H9 (cell line): ENCODE measurements at regions not wholly inside any gene's neighbourhood (a gene's known extent, or its start where the extent isn't known, plus 50 kb on each side); places are given as distances from the start of the nearest gene placed in this dataset.

Experiments used
- DNase-seq: peaks from one replicate; pipeline ENCODE4 v3.0.0-alpha.2; 2017
- H2AFZ ChIP-seq: one replicate; pipeline ENCODE4 v1.6.1; 2013; ENCODE audit warnings: mild to moderate bottlenecking, low read length, control low read depth, moderate library complexity
- H2AK5ac ChIP-seq: 2 replicates; pipeline ENCODE4 v1.6.1; 2013; ENCODE audit warnings: low read length, control low read depth, mixed read lengths; ENCODE audit not compliant: insufficient read length
- H2BK120ac ChIP-seq: one replicate; pipeline ENCODE4 v1.6.1; 2013; ENCODE audit warnings: low read depth, mild to moderate bottlenecking, low read length, control low read depth, inconsistent platforms; ENCODE audit not compliant: poor library complexity, severe bottlenecking
- H2BK12ac ChIP-seq: 2 replicates; pipeline ENCODE4 v1.6.1; 2013; ENCODE audit warnings: low read length, control low read depth, mixed read lengths, low read depth; ENCODE audit not compliant: insufficient read length
- H2BK15ac ChIP-seq: 2 replicates; pipeline ENCODE4 v1.6.1; 2013; ENCODE audit warnings: low read depth, low read length, control low read depth
- H2BK20ac ChIP-seq: one replicate; pipeline ENCODE4 v1.6.1; 2013; ENCODE audit warnings: low read depth, mild to moderate bottlenecking, low read length, control low read depth, inconsistent platforms; ENCODE audit not compliant: poor library complexity, severe bottlenecking
- H2BK5ac ChIP-seq: 2 replicates; pipeline ENCODE4 v1.6.1; 2013; ENCODE audit warnings: low read length, control low read depth, mixed read lengths; ENCODE audit not compliant: insufficient read length
- H3K14ac ChIP-seq: 2 replicates; pipeline ENCODE4 v1.6.1; 2013; ENCODE audit warnings: low read length, control low read depth; ENCODE audit not compliant: insufficient read depth
- H3K18ac ChIP-seq: 2 replicates; pipeline ENCODE4 v1.6.1; 2013; ENCODE audit warnings: low read depth, mild to moderate bottlenecking, mixed read lengths, low read length, control low read depth; ENCODE audit not compliant: insufficient read length
- H3K23ac ChIP-seq: 2 replicates; pipeline ENCODE4 v1.6.1; 2013; ENCODE audit warnings: low read length, control low read depth, mixed read lengths, low read depth; ENCODE audit not compliant: insufficient read length
- H3K23me2 ChIP-seq: 2 replicates; pipeline ENCODE4 v1.6.1; 2013; ENCODE audit warnings: low read depth, mild to moderate bottlenecking, mixed read lengths, low read length, control low read depth; ENCODE audit not compliant: insufficient read length, poor library complexity, severe bottlenecking
- H3K27ac ChIP-seq: 2 replicates; pipeline ENCODE4 v1.5.1; 2013; ENCODE audit warnings: low read length, control low read depth, mixed read lengths, low read depth; ENCODE audit not compliant: insufficient read length
- H3K27me3 ChIP-seq: 2 replicates; pipeline ENCODE4 v1.6.1; 2013; ENCODE audit warnings: low read length, control low read depth, inconsistent platforms; ENCODE audit not compliant: insufficient read depth
- H3K4ac ChIP-seq: 2 replicates; pipeline ENCODE4 v1.6.1; 2013; ENCODE audit warnings: low read depth, mild to moderate bottlenecking, control low read depth, inconsistent platforms, low read length, moderate library complexity
- H3K4me1 ChIP-seq: 2 replicates; pipeline ENCODE4 v1.6.1; 2013; ENCODE audit warnings: low read length, control low read depth, inconsistent platforms; ENCODE audit not compliant: insufficient read depth
- H3K4me2 ChIP-seq: 2 replicates; pipeline ENCODE4 v1.6.1; 2013; ENCODE audit warnings: low read length, control low read depth, mixed read lengths; ENCODE audit not compliant: insufficient read length, insufficient read depth
- H3K56ac ChIP-seq: 2 replicates; pipeline ENCODE4 v1.6.1; 2013; ENCODE audit warnings: low read depth, mild to moderate bottlenecking, mixed read lengths, low read length, control low read depth; ENCODE audit not compliant: insufficient read length
- H3K79me1 ChIP-seq: 2 replicates; pipeline ENCODE4 v1.6.1; 2013; ENCODE audit warnings: low read depth, mild to moderate bottlenecking, moderate library complexity, low read length, control low read depth, inconsistent platforms; ENCODE audit not compliant: insufficient read depth, poor library complexity, severe bottlenecking
- H3K79me2 ChIP-seq: 2 replicates; pipeline ENCODE4 v1.6.1; 2013; ENCODE audit warnings: low read length, control low read depth, inconsistent platforms; ENCODE audit not compliant: insufficient read depth
- H3K9ac ChIP-seq: 2 replicates; pipeline ENCODE4 v1.6.1; 2013; ENCODE audit warnings: low read length, control low read depth, mixed read lengths; ENCODE audit not compliant: insufficient read length; ENCODE audit errors: extremely low read depth
- H3K9me3 ChIP-seq: one replicate; pipeline ENCODE4 v1.6.1; 2013; ENCODE audit warnings: low read depth, low read length, inconsistent platforms; ENCODE audit not compliant: control insufficient read depth
- H3T11ph ChIP-seq: one replicate; pipeline ENCODE4 v1.6.1; 2013; ENCODE audit warnings: mild to moderate bottlenecking, low read length, control low read depth, inconsistent platforms
- H4K20me1 ChIP-seq: one replicate; pipeline ENCODE4 v1.6.1; 2013; ENCODE audit not compliant: control insufficient read depth, insufficient read length, insufficient read depth
- H4K5ac ChIP-seq: 2 replicates; pipeline ENCODE4 v1.6.1; 2013; ENCODE audit warnings: low read depth, mild to moderate bottlenecking, mixed read lengths, low read length, control low read depth; ENCODE audit not compliant: insufficient read length
- H4K8ac ChIP-seq: replicated peaks from 2 replicates; pipeline ENCODE4 v1.6.1; 2013; ENCODE audit warnings: low read length, control low read depth, mixed read lengths, low read depth; ENCODE audit not compliant: insufficient read length
- H4K91ac ChIP-seq: 2 replicates; pipeline ENCODE4 v1.6.1; 2013; ENCODE audit warnings: low read depth, mild to moderate bottlenecking, moderate library complexity, mixed read lengths, low read length, control low read depth; ENCODE audit not compliant: insufficient read length
- H3K27ac Mint-ChIP-seq, 3 experiments: 2 replicates in 2 of 3; 3 replicates in 1 of 3; pipeline ENCODE4 v1.8.0; 2020 to 2021; ENCODE audit warnings: mixed read lengths in 3 of 3, mild to moderate bottlenecking in 1 of 3, moderate library complexity in 1 of 3
- H3K27me3 Mint-ChIP-seq: 2 replicates; pipeline ENCODE4 v1.8.0; 2021; ENCODE audit warnings: low read depth, mild to moderate bottlenecking, moderate library complexity, mixed read lengths
- H3K36me3 Mint-ChIP-seq, 3 experiments: 2 replicates in 2 of 3; 3 replicates in 1 of 3; pipeline ENCODE4 v1.8.0; 2020 to 2021; ENCODE audit warnings: low read depth in 3 of 3, mixed read lengths in 3 of 3; ENCODE audit not compliant: insufficient read depth in 1 of 3
- H3K4me1 Mint-ChIP-seq, 2 experiments: 2 replicates each; pipeline ENCODE4 v1.8.0; 2020; ENCODE audit warnings: mixed read lengths in 2 of 2
- H3K4me3 Mint-ChIP-seq, 2 experiments: 2 replicates in 1 of 2; 3 replicates in 1 of 2; pipeline ENCODE4 v1.8.0; 2020 to 2021; ENCODE audit warnings: mild to moderate bottlenecking in 2 of 2, mixed read lengths in 2 of 2, moderate library complexity in 1 of 2
- H3K9me3 Mint-ChIP-seq, 2 experiments: 2 replicates in 1 of 2; 3 replicates in 1 of 2; pipeline ENCODE4 v1.8.0; 2020; ENCODE audit warnings: mild to moderate bottlenecking in 2 of 2, mixed read lengths in 2 of 2, moderate library complexity in 1 of 2
- WGBS: extraction: QIAGEN DNeasy Blood & Tissue Kit; methylation state at CpG from one replicate; pipeline ENCODE4 v1.1.7; 2013; ENCODE audit warnings: missing lambda C conversion rate, low lambda C conversion rate, mixed read lengths; ENCODE audit not compliant: insufficient read length; ENCODE audit errors: extremely low coverage; 5-methylcytosine and 5-hydroxymethylcytosine counted together
- TF ChIP-seq, protein P1 (sequence below): fragments of 200-600 bp; sonication (generic); conservative IDR thresholded peaks from 3 replicates; pipeline ENCODE4 v1.8.0; 2021; ENCODE audit warnings: antibody characterized with exemption, mild to moderate bottlenecking

DNA sequence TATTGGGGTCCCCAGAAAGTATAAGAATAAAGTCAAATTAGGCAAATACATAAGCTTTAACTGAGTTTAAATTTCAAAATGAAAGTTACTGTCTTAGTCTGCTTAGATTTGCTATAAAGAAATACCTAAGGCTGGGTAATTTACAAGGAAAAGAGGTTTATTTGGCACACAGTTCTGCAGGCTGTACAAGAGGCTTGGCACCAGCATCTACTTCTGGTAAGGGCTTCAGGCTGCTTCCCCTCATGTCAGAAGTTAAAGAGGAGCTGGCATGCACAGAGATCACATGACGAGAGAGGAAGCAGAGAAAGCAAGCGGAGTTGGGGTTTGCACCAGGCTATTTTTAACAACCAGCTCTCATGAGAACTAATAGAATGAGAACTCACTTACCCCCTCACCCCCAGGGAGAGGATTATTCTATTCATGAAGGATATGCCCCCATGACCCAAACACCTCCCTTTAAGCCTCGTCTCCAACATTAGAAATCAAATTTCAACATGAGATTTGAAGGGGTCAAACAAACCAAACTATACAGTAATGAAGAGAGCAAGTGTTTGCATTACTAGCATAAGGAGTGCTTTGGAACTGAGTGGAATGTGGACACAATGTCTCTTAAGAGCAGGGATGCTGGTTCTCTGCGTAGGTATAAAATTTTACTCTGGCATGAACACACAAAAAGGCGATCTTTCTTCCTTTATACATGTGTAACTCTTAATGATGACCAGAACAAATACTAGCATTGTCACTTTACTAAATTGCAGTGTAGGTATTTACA is 292.8 kb upstream of the PMFBP1 start:
- H4K5ac ChIP-seq: no peak overlapping the region
- no peak overlapping the region for H4K8ac ChIP-seq
- H2BK5ac ChIP-seq: no peak overlapping the region
- H3K4me1 ChIP-seq: no peaks in the 10 kb centered on the region
- no peak overlapping the region for H3K4me3 Mint-ChIP-seq
- WGBS: no CpG with 5 or more reads among the region's 5 CpGs
- no peaks in the 10 kb centered on the region for H3K23me2 ChIP-seq
- no peak overlapping the region for H3K56ac ChIP-seq
- peaks cover 0 to 2% of the 10 kb centered on the region in 2 experiments; a peak in 1 of 5 replicates for H3K9me3 Mint-ChIP-seq
- no peak overlapping the region for H2BK120ac ChIP-seq
- TF ChIP-seq, protein P1, sequence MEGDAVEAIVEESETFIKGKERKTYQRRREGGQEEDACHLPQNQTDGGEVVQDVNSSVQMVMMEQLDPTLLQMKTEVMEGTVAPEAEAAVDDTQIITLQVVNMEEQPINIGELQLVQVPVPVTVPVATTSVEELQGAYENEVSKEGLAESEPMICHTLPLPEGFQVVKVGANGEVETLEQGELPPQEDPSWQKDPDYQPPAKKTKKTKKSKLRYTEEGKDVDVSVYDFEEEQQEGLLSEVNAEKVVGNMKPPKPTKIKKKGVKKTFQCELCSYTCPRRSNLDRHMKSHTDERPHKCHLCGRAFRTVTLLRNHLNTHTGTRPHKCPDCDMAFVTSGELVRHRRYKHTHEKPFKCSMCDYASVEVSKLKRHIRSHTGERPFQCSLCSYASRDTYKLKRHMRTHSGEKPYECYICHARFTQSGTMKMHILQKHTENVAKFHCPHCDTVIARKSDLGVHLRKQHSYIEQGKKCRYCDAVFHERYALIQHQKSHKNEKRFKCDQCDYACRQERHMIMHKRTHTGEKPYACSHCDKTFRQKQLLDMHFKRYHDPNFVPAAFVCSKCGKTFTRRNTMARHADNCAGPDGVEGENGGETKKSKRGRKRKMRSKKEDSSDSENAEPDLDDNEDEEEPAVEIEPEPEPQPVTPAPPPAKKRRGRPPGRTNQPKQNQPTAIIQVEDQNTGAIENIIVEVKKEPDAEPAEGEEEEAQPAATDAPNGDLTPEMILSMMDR: no peak
- H3K23ac ChIP-seq: no peak overlapping the region
- H2AFZ ChIP-seq: no peak overlapping the region
- no peak overlapping the region for H4K91ac ChIP-seq
- H3K18ac ChIP-seq: no peak overlapping the region
- H3K9me3 ChIP-seq: no peaks in the 10 kb centered on the region
- no peak overlapping the region for H3K4ac ChIP-seq
- no peak overlapping the region for H3K4me2 ChIP-seq
- no peak overlapping the region for H2BK15ac ChIP-seq
- no peak overlapping the region for H3K27ac Mint-ChIP-seq
- H2BK20ac ChIP-seq: no peak overlapping the region
- DNase-seq: no peak
- H3K79me1 ChIP-seq: no peaks in the 10 kb centered on the region
- no peak overlapping the region for H2BK12ac ChIP-seq
- no peak overlapping the region for H3T11ph ChIP-seq
- H3K4me1 Mint-ChIP-seq: peaks cover under 1 to 6% of the 10 kb centered on the region in 2 experiments; a peak in 2 of 4 replicates
- no peak overlapping the region for H2AK5ac ChIP-seq
- 0 out of 7 replicates have a peak, but pooled peaks cover 0 to 1% (median 0%) of the 10 kb centered on the region in 3 experiments for H3K36me3 Mint-ChIP-seq
- no peaks in the 10 kb centered on the region for H3K27me3 ChIP-seq
- H4K20me1 ChIP-seq: no peaks in the 10 kb centered on the region
- H3K79me2 ChIP-seq: no peaks in the 10 kb centered on the region
- H3K27ac ChIP-seq: no peak overlapping the region
- no peak overlapping the region for H3K14ac ChIP-seq
- no peaks in the 10 kb centered on the region for H3K27me3 Mint-ChIP-seq
- H3K9ac ChIP-seq: no peak overlapping the region
